Neural progenitor cell (in vitro differentiated cells): ENCODE measurements at regions not wholly inside any gene's neighbourhood (a gene's known extent, or its start where the extent isn't known, plus 50 kb on each side); places are given as distances from the start of the nearest gene placed in this dataset.
A peak's percentile ranks its signal among the peaks of the same experiment; 100 is the strongest.

Source experiments
- DNase-seq: peaks from one replicate; pipeline ENCODE4 v3.0.0-alpha.2; 2016; ENCODE audit warnings: low spot score
- H2AFZ ChIP-seq: fragments of 200-600 bp; sonication (generic); replicated peaks from 2 replicates; pipeline ENCODE4 v1.6.1; 2016; ENCODE audit warnings: antibody characterized with exemption
- H3F3A ChIP-seq: fragments of 200-600 bp; sonication (generic); 2 replicates; pipeline ENCODE4 v1.6.1; 2016; ENCODE audit warnings: antibody characterized with exemption, low read depth
- H3K27ac ChIP-seq: fragments of 200-600 bp; sonication (generic); 2 replicates; pipeline ENCODE4 v1.5.1; 2016; ENCODE audit warnings: mild to moderate bottlenecking
- H3K27me3 ChIP-seq: fragments of 200-600 bp; sonication (generic); 2 replicates; pipeline ENCODE4 v1.6.1; 2016; ENCODE audit warnings: mild to moderate bottlenecking, moderate library complexity
- H3K36me3 ChIP-seq: fragments of 200-600 bp; sonication (generic); 2 replicates; pipeline ENCODE4 v1.5.1; 2016
- H3K4me1 ChIP-seq: fragments of 200-600 bp; sonication (generic); 2 replicates; pipeline ENCODE4 v1.6.1; 2016; ENCODE audit warnings: mixed run types
- H3K4me2 ChIP-seq: fragments of 200-600 bp; sonication (generic); 2 replicates; pipeline ENCODE4 v1.6.1; 2016
- H3K4me3 ChIP-seq: fragments of 200-600 bp; sonication (generic); 2 replicates; pipeline ENCODE4 v1.5.1; 2016
- H3K79me2 ChIP-seq: fragments of 200-600 bp; sonication (generic); 2 replicates; pipeline ENCODE4 v1.6.1; 2016; ENCODE audit warnings: low read depth
- H3K9ac ChIP-seq: fragments of 200-600 bp; sonication (generic); 2 replicates; pipeline ENCODE4 v1.6.1; 2016
- H3K9me3 ChIP-seq: fragments of 200-600 bp; sonication (generic); 2 replicates; pipeline ENCODE4 v1.5.1; 2016; ENCODE audit warnings: low read depth
- H4K20me1 ChIP-seq: fragments of 200-600 bp; sonication (generic); 2 replicates; pipeline ENCODE4 v1.6.1; 2016; ENCODE audit warnings: low read depth
- H3K27ac Mint-ChIP-seq: 3 replicates; pipeline ENCODE4 v1.8.0; 2021; ENCODE audit warnings: mixed read lengths
- H3K27me3 Mint-ChIP-seq: 2 replicates; pipeline ENCODE4 v1.8.0; 2022; ENCODE audit warnings: low read depth, mild to moderate bottlenecking, inconsistent platforms, moderate library complexity, mixed read lengths; ENCODE audit not compliant: insufficient read depth
- H3K36me3 Mint-ChIP-seq: 3 replicates; pipeline ENCODE4 v1.8.0; 2021; ENCODE audit warnings: mixed read lengths
- H3K4me1 Mint-ChIP-seq: 3 replicates; pipeline ENCODE4 v1.8.0; 2021; ENCODE audit warnings: mixed read lengths
- H3K4me3 Mint-ChIP-seq: 3 replicates; pipeline ENCODE4 v1.8.0; 2021; ENCODE audit warnings: mild to moderate bottlenecking, moderate library complexity, mixed read lengths
- H3K9me3 Mint-ChIP-seq: 3 replicates; pipeline ENCODE4 v1.8.0; 2020; ENCODE audit warnings: mixed read lengths
- CTCF ChIP-seq: fragments of 200-600 bp; sonication (generic); IDR thresholded peaks from 2 replicates; pipeline ENCODE4 v1.5.1; 2017; ENCODE audit warnings: antibody characterized with exemption, mild to moderate bottlenecking
- EZH2 ChIP-seq: fragments of 200-600 bp; sonication (generic); IDR thresholded peaks from 2 replicates; pipeline ENCODE4 v1.6.1; 2017; ENCODE audit warnings: antibody characterized with exemption, mild to moderate bottlenecking, moderate library complexity
- EZH2phosphoT487 ChIP-seq: fragments of 200-600 bp; sonication (generic); IDR thresholded peaks from 2 replicates; pipeline ENCODE4 v1.6.1; 2017; ENCODE audit warnings: antibody characterized with exemption

GRCh38 chr1:19009882-19010321 is 53.4 kb upstream of the IFFO2 start:
- Histone ChIP-seq H3K4me2 (no peak overlapping the region), H3K9me3 (no peaks in the 10 kb centered on the region), H3F3A (peaks cover 13% of the 10 kb centered on the region), H3K27me3 (no peaks in the 10 kb centered on the region), H3K79me2 (no peaks in the 10 kb centered on the region), H3K27ac (no peak overlapping the region), H2AFZ (no peak overlapping the region), H4K20me1 (no peaks in the 10 kb centered on the region), H3K9ac (no peak overlapping the region), H3K4me1 (peaks cover 24% of the 10 kb centered on the region), H3K4me3 (no peak overlapping the region), H3K36me3 (no peaks in the 10 kb centered on the region)
- Mint-ChIP-seq H3K27me3 (peaks cover 2% of the 10 kb centered on the region), H3K36me3 (no peaks in the 10 kb centered on the region), H3K9me3 (no peaks in the 10 kb centered on the region), H3K27ac (no peak overlapping the region), H3K4me1 (peaks cover 36% of the 10 kb centered on the region), H3K4me3 (no peak overlapping the region)
- peak; percentile 63 for DNase-seq
- TF ChIP-seq EZH2phosphoT487 (no peak), CTCF (no peak), EZH2 (no peak)

- peaks cover 24% of the 10 kb centered on the region for H3K4me1 ChIP-seq
- H3K9ac ChIP-seq: no peak overlapping the region
- no peak overlapping the region for H3K4me3 ChIP-seq
- H4K20me1 ChIP-seq: no peaks in the 10 kb centered on the region
- no peaks in the 10 kb centered on the region for H3K27me3 ChIP-seq
- no peaks in the 10 kb centered on the region for H3K9me3 Mint-ChIP-seq
- no peak overlapping the region for H3K27ac ChIP-seq
- H3K79me2 ChIP-seq: no peaks in the 10 kb centered on the region
- no peak for DNase-seq
- no peak overlapping the region for H3K27ac Mint-ChIP-seq
- H3K36me3 Mint-ChIP-seq: no peaks in the 10 kb centered on the region
- H3K27me3 Mint-ChIP-seq: peaks cover 2% of the 10 kb centered on the region
- no peaks in the 10 kb centered on the region for H3K36me3 ChIP-seq
- H3K4me2 ChIP-seq: no peak overlapping the region
- no peak overlapping the region for H2AFZ ChIP-seq
- peaks cover 36% of the 10 kb centered on the region for H3K4me1 Mint-ChIP-seq
- no peaks in the 10 kb centered on the region for H3K9me3 ChIP-seq
- H3K4me3 Mint-ChIP-seq: no peak overlapping the region
- TF ChIP-seq EZH2phosphoT487: no peak
- H3F3A ChIP-seq: peaks cover 13% of the 10 kb centered on the region
Observed at GRCh38 chr1:19009126-19009881, 52.8 kb upstream of the IFFO2 start.

- DNase-seq: no peak
- no peaks in the 10 kb centered on the region for H3K79me2 ChIP-seq
- no peak overlapping the region for H3K27ac ChIP-seq
- TF ChIP-seq EZH2: no peak
- TF ChIP-seq EZH2phosphoT487: no peak
- TF ChIP-seq CTCF: no peak
- no peak overlapping the region for H3K9ac ChIP-seq
- no peak overlapping the region for H3K4me3 Mint-ChIP-seq
- peaks cover 13% of the 10 kb centered on the region for H3F3A ChIP-seq
- peaks cover 33% of the 10 kb centered on the region for H3K4me1 Mint-ChIP-seq
- no peak overlapping the region for H3K4me2 ChIP-seq
- no peak overlapping the region for H3K4me3 ChIP-seq
- no peaks in the 10 kb centered on the region for H4K20me1 ChIP-seq
- H3K9me3 ChIP-seq: no peaks in the 10 kb centered on the region
- peaks cover 24% of the 10 kb centered on the region for H3K4me1 ChIP-seq
- peak overlapping the region; percentile 55 for H3K27ac Mint-ChIP-seq
- no peaks in the 10 kb centered on the region for H3K36me3 ChIP-seq
- H3K27me3 ChIP-seq: no peaks in the 10 kb centered on the region
- no peak overlapping the region for H2AFZ ChIP-seq
- no peaks in the 10 kb centered on the region for H3K9me3 Mint-ChIP-seq
- no peaks in the 10 kb centered on the region for H3K36me3 Mint-ChIP-seq
- peaks cover 2% of the 10 kb centered on the region for H3K27me3 Mint-ChIP-seq
Observed at GRCh38 chr1:19007491-19008441, 51.3 kb upstream of the IFFO2 start.
